Activated CD8-positive, alpha-beta T cell treated with anti-CD3 and anti-CD28 coated beads for 36 hours (primary cell): ENCODE measurements at regions not wholly inside any gene's neighbourhood (a gene's known extent, or its start where the extent isn't known, plus 50 kb on each side); places are given as distances from the start of the nearest gene placed in this dataset.

Experiments used
- ATAC-seq: fragments of 200-7000 bp; cut with Tn5 transposase; one replicate; pipeline ENCODE4 v1.10.0; 2021; ENCODE audit warnings: mild to moderate bottlenecking, moderate library complexity
- CTCF ChIA-PET: fragments of 350-600 bp; sonication (Branson Sonifier 250); formaldehyde crosslinking; loops from one replicate; lab custom pipeline; 2021; ENCODE audit warnings: antibody characterized with exemption; lab: Charles Lee
- POLR2A ChIA-PET: fragments of 350-600 bp; sonication (Branson Sonifier 250); formaldehyde crosslinking; loops from one replicate; lab custom pipeline; 2021; ENCODE audit warnings: antibody characterized with exemption; lab: Charles Lee
- DNase-seq: peaks from one replicate; pipeline ENCODE4 v3.0.0-alpha.2; 2020
- H3K27ac Mint-ChIP-seq: one replicate; pipeline ENCODE4 v1.8.0; 2021; ENCODE audit warnings: mild to moderate bottlenecking, mixed read lengths
- H3K27me3 Mint-ChIP-seq: one replicate; pipeline ENCODE4 v1.8.0; 2021; ENCODE audit warnings: mixed read lengths
- H3K36me3 Mint-ChIP-seq: one replicate; pipeline ENCODE4 v1.8.0; 2021; ENCODE audit warnings: low read depth, mixed read lengths
- H3K4me1 Mint-ChIP-seq: one replicate; pipeline ENCODE4 v1.8.0; 2021; ENCODE audit warnings: low read depth, mixed read lengths
- H3K4me3 Mint-ChIP-seq: one replicate; pipeline ENCODE4 v1.8.0; 2021; ENCODE audit warnings: mild to moderate bottlenecking, moderate library complexity, mixed read lengths
- H3K9me3 Mint-ChIP-seq: one replicate; pipeline ENCODE4 v1.8.0; 2021; ENCODE audit warnings: mixed read lengths
- intact Hi-C: fragments of 100-400 bp; cut with micrococcal nuclease; formaldehyde crosslinking; loops from one replicate; pipeline ENCODE4 v1.10.0; 2022
- TF ChIP-seq, protein P1 (sequence below): fragments of 200-600 bp; IDR thresholded peaks from one replicate; pipeline ENCODE4 v1.8.0; 2022; ENCODE audit warnings: antibody characterized with exemption, mild to moderate bottlenecking

DNA sequence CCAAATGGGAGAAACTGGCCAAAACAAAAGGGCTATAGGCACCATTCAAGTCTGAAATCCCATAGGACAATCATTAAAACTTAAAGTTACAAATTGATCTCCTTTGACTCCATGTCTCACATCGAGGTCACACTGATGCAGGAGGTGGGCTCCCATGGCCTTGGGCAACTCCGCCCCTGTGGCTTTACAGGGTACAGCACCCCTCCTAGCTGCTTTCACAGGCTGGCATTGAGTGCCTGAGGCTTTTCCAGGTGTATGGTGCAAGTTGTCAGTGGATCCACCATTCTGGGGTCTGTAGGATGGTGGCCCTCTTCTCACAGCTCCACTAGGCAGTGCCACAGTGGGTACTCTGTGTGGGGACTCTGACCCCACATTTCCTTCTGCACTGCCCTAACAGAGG, 662.1 kb downstream of the XPNPEP1 start:
- Mint-ChIP-seq H3K4me3 (no peak overlapping the region), H3K27ac (no peak overlapping the region), H3K27me3 (no peaks in the 10 kb centered on the region), H3K4me1 (no peaks in the 10 kb centered on the region), H3K9me3 (peaks cover 9% of the 10 kb centered on the region), H3K36me3 (no peaks in the 10 kb centered on the region)
- ChIA-PET CTCF (no interaction called here), POLR2A (interaction anchor here (0.6 kb wide), 1 partner anchor 353 kb away, joined by 4 read pairs; no protein-coding TSS in a partner anchor)
- DNase-seq (no peak), ATAC-seq (no peak)
- intact Hi-C loops = no loop called here
- TF ChIP-seq, protein P1, sequence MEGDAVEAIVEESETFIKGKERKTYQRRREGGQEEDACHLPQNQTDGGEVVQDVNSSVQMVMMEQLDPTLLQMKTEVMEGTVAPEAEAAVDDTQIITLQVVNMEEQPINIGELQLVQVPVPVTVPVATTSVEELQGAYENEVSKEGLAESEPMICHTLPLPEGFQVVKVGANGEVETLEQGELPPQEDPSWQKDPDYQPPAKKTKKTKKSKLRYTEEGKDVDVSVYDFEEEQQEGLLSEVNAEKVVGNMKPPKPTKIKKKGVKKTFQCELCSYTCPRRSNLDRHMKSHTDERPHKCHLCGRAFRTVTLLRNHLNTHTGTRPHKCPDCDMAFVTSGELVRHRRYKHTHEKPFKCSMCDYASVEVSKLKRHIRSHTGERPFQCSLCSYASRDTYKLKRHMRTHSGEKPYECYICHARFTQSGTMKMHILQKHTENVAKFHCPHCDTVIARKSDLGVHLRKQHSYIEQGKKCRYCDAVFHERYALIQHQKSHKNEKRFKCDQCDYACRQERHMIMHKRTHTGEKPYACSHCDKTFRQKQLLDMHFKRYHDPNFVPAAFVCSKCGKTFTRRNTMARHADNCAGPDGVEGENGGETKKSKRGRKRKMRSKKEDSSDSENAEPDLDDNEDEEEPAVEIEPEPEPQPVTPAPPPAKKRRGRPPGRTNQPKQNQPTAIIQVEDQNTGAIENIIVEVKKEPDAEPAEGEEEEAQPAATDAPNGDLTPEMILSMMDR = no peak

DNA sequence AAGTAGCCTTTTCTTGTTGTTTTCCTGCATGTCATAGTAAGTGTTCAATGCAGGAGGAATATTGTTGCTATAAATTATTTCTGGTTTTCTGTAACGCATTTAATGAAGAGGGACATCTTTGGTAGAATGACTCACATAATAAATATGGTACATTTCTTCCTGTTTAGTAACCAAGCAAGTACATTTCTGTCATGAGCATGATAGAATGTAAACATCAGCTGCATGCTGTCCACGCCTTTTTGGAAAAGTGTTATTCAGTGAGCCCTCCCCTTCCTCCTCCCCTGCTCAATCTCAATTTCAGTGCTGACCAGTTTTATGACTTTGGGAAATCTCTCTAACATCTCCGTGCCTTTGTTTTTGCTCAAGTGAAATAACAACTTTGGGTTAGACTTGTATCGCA, 664.0 kb downstream of the XPNPEP1 start:
- Mint-ChIP-seq H3K4me1 (no peaks in the 10 kb centered on the region), H3K4me3 (no peak overlapping the region), H3K36me3 (no peaks in the 10 kb centered on the region), H3K27me3 (no peaks in the 10 kb centered on the region), H3K9me3 (peaks cover 9% of the 10 kb centered on the region), H3K27ac (no peak overlapping the region)
- TF ChIP-seq, protein P1 = no peak
- intact Hi-C loops = no loop called here
- DNase-seq (no peak), ATAC-seq (no peak)
- CTCF ChIA-PET = no interaction called here
- POLR2A ChIA-PET = no interaction called here

DNA sequence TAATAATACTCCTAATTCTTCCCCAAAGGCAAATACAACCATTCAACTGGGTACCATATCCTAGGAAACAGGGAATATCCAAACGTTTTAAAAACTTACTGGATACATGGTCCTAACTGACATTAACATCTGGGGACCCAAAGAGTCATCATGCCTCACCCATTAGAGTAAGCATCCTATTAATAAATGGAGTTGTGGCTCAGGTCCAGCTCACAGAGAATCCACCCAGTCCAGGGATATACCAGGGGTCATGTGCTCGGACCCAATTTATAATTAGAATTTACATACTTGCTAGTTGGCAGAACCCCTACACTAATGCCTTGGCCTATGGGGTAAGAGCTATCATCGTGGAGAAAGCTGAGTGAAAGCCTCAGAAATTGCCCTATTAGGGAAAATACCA, 670.0 kb downstream of the XPNPEP1 start:
- Mint-ChIP-seq H3K9me3 (peaks cover 5% of the 10 kb centered on the region), H3K36me3 (no peaks in the 10 kb centered on the region), H3K27ac (no peak overlapping the region), H3K4me1 (no peaks in the 10 kb centered on the region), H3K27me3 (no peaks in the 10 kb centered on the region), H3K4me3 (no peak overlapping the region)
- ATAC-seq = no peak
- ChIA-PET POLR2A (no interaction called here), CTCF (no interaction called here)
- TF ChIP-seq, protein P1 = no peak
- DNase-seq = no peak
- intact Hi-C loops = no loop called here

DNA sequence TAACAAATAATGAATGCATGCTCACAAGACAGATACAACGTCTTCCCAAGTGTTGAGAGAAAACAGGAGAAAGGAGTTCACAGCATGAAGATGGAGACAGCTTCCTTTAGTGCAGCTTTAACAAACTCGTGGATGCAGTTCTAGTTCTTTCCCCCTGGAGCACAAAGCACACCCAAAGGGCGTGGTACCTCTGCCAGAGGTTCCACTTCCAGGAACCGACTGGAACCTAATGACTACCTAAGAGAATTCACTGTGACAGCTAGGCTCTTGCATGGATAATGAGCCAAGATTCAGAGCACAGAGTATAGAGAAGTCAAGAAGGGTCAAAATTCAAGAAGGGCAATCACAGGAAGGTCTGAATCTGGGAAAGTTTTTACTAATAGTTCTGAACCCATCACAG, 673.2 kb downstream of the XPNPEP1 start:
- Mint-ChIP-seq H3K9me3 (peaks cover 8% of the 10 kb centered on the region), H3K27ac (no peak overlapping the region), H3K27me3 (no peaks in the 10 kb centered on the region), H3K36me3 (no peaks in the 10 kb centered on the region), H3K4me3 (no peak overlapping the region), H3K4me1 (no peaks in the 10 kb centered on the region)
- no peak for ATAC-seq
- TF ChIP-seq, protein P1 = no peak
- DNase-seq = no peak
- ChIA-PET CTCF (no interaction called here), POLR2A (no interaction called here)
- intact Hi-C loops = no loop called here

DNA sequence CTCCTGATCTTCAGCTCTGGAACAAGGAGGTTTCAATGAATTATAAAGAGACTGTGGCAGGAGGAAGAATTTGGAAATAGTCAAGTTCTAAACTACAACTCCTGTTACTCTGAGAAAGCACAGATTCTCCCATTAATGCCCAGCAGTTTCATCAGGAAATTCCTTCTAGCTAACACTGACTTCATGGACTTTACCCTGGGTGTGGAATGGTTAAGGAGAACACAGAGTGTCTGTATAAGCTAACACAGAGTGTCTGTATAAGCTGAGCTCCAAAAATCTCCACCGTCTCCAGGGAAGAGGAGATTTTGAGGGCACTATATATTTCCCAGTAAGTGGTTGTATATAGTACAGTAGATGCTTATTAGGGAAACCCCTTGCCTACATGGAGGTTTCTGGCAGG, 675.5 kb downstream of the XPNPEP1 start:
- ChIA-PET CTCF (no interaction called here), POLR2A (no interaction called here)
- Mint-ChIP-seq H3K4me1 (no peaks in the 10 kb centered on the region), H3K4me3 (no peak overlapping the region), H3K36me3 (no peaks in the 10 kb centered on the region), H3K27ac (no peak overlapping the region), H3K27me3 (no peaks in the 10 kb centered on the region), H3K9me3 (peaks cover 8% of the 10 kb centered on the region)
- intact Hi-C loops = no loop called here
- ATAC-seq = no peak
- DNase-seq = no peak
- TF ChIP-seq, protein P1 = no peak
